ENCODE measurements at regions not wholly inside any gene's neighbourhood (a gene's known extent, or its start where the extent isn't known, plus 50 kb on each side); places are given as distances from the start of the nearest gene placed in this dataset.
"Not testable (repeated sequence)": the region's sequence is repeated elsewhere in the genome, so short reads cannot be mapped to it uniquely, and the experiment has no call there.

DNA sequence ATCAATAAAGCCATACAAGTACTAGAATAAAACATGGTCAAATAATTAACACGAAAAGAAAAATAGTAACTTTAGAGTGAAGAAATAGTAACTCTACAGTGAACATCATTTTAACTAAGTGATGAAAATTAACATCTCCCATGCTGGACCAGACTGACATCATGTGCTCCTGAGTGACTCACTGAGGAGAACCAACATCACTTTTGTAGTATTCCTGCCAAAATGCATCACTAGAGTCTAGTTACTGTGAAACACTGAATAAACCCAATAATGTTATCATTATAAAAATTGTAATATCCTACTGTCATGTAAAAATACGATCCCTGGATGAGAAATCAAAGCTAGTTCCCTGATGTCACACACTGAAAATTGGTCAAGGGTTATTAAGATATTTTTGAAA lies 361.3 kb downstream of the CD109 start:
- Histone ChIP-seq H3K4me1 (ENCODE audit: control insufficient read depth, insufficient read depth, low read length) (peaks cover 6% of the 10 kb centered on the region), H3K27me3 (ENCODE audit: control insufficient read depth, insufficient read depth, low read length) (no peaks in the 10 kb centered on the region), H3K9ac (ENCODE audit: low read depth, low read length) (no peak overlapping the region), H3K4me2 (ENCODE audit: low read length) (no peak overlapping the region), H3K36me3 (ENCODE audit: insufficient read depth, low read length) (no peaks in the 10 kb centered on the region), H3K9me3 (replicated peaks; ENCODE audit: low read length) (no peaks in the 10 kb centered on the region), H3K4me3 (ENCODE audit: low read length) (no peak overlapping the region)

DNA sequence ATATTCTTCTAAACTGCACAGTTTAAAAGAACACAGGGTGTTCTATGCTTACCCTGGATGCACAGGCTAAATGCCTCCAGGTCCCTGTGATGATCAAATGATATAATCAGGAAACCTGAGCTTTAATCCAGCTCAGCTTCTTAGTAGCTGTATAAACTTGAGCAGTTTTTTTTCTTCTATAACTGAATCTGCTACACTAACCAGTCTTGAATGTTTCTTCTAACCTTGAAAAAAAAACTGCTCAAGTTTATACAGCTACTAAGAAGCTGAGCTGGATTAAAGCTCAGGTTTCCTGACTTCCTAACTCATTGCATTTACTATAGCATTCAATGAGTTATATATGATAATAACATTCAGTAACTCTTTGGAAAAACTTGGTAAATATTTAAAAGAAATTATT lies 358.2 kb downstream of the CD109 start:
- Histone ChIP-seq H3K9ac (ENCODE audit: low read depth, low read length) (no peak overlapping the region), H3K4me2 (ENCODE audit: low read length) (no peak overlapping the region), H3K4me1 (ENCODE audit: control insufficient read depth, insufficient read depth, low read length) (no peaks in the 10 kb centered on the region), H3K9me3 (replicated peaks; ENCODE audit: low read length) (no peaks in the 10 kb centered on the region), H3K27me3 (ENCODE audit: control insufficient read depth, insufficient read depth, low read length) (no peaks in the 10 kb centered on the region), H3K36me3 (ENCODE audit: insufficient read depth, low read length) (no peaks in the 10 kb centered on the region), H3K4me3 (ENCODE audit: low read length) (no peak overlapping the region)

DNA sequence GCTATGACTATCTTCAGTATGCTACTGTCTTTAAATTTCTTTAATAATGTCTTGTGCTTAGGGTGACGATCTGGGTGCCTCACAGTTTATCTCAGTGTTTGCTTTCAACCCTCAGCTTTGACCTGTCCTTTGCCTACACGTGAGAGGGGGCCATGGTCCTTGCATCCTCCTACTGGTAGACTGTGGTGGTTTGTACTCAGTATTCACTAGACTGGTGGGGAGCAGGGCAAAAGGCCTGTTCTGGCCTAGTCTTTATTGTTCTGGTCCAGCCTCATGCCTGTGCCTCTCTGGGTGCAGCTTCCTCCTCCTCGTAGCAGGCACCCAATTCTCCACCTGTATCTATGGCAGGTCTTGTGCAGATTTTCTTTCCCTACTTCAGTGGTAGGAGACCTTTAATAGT lies 354.9 kb downstream of the CD109 start:
- H3K9ac ChIP-seq (ENCODE audit: low read depth, low read length) = no peak overlapping the region
- H3K27me3 ChIP-seq (ENCODE audit: control insufficient read depth, insufficient read depth, low read length) = no peaks in the 10 kb centered on the region
- H3K4me3 ChIP-seq (ENCODE audit: low read length) = no peak overlapping the region
- no peak overlapping the region for H3K4me2 ChIP-seq (ENCODE audit: low read length)
- no peaks in the 10 kb centered on the region for H3K36me3 ChIP-seq (ENCODE audit: insufficient read depth, low read length)
- H3K9me3 ChIP-seq (replicated peaks; ENCODE audit: low read length) = no peaks in the 10 kb centered on the region
- no peaks in the 10 kb centered on the region for H3K4me1 ChIP-seq (ENCODE audit: control insufficient read depth, insufficient read depth, low read length)

DNA sequence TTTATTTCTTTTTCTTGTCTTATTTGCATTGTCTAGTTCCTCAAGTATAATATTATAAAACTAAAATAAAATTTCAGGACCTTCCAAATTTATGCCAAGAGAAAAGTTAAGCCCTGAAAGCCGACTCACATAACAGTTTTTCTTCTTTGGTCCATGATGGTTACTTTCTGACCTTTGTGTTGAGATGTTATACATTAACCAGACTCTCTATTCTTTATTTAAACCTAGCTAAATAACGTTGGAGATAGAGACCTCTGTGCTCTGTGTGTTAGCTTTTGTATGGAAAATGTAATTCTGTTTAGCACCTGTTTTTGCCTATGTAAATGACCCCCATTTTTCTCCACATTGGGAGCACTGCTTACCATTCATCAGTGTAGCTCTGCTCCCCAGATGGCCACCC lies 352.4 kb downstream of the CD109 start:
- Histone ChIP-seq H3K4me3 (ENCODE audit: low read length) (no peak overlapping the region), H3K4me1 (ENCODE audit: control insufficient read depth, insufficient read depth, low read length) (peaks cover 8% of the 10 kb centered on the region), H3K9ac (ENCODE audit: low read depth, low read length) (no peak overlapping the region), H3K4me2 (ENCODE audit: low read length) (no peak overlapping the region), H3K27me3 (ENCODE audit: control insufficient read depth, insufficient read depth, low read length) (no peaks in the 10 kb centered on the region), H3K9me3 (replicated peaks; ENCODE audit: low read length) (no peaks in the 10 kb centered on the region), H3K36me3 (ENCODE audit: insufficient read depth, low read length) (no peaks in the 10 kb centered on the region)

DNA sequence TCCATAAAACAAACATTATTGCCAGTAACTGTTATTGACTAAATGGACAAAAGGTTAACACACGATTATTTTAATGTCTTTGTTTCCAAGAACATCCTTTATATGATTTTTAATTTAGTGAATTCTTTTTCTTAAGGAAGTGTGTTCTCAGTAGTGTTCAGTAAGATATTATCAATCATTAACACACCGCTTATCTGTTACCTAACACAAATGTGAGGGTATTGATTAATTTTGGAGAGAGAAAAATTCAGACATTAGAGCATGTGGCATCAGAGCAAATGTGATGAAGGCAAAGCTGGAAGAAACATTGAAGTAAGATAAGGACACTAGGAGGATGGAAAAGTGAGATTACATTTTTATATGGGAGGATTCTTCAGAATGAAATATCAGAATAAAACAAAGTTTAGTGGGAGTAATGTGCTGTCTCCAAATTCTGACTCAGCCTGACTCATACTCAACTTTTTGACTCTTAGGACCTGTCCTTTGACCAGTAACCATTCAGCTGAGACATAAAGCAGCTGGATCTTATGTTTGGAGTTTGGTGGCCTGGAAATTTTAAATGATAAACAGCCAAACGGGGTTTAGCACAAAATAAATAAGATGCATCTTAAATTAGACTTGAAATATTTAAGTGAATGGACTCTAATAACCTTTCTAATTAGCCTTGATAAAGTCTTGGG lies 348.6 kb downstream of the CD109 start:
- H3K27me3 ChIP-seq (ENCODE audit: control insufficient read depth, insufficient read depth, low read length) = no peaks in the 10 kb centered on the region
- H3K9me3 ChIP-seq (replicated peaks; ENCODE audit: low read length) = no peaks in the 10 kb centered on the region
- H3K4me1 ChIP-seq (ENCODE audit: control insufficient read depth, insufficient read depth, low read length) = peaks cover 8% of the 10 kb centered on the region
- no peak overlapping the region for H3K9ac ChIP-seq (ENCODE audit: low read depth, low read length)
- no peak overlapping the region for H3K4me3 ChIP-seq (ENCODE audit: low read length)
- H3K4me2 ChIP-seq (ENCODE audit: low read length) = no peak overlapping the region
- no peaks in the 10 kb centered on the region for H3K36me3 ChIP-seq (ENCODE audit: insufficient read depth, low read length)

DNA sequence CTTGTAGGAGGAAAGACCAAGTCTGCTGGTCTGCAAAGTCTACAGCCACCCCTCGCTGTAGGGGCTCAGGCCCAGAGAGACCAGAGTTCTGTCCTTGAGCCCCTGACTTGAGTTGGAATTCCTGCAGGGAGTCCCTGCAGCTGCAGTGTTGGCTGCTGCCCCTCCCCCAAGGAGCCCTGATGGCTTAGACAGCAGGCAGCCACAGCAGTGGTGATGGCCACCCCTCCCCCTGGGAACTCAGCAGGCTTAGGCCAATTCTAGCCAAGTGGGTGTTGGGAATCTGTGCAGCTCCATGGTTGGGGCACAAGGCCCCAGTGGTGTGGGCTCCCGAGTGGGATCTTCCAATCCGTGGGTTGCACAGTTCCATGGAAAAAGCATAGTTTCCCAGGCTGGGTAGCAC lies 345.4 kb downstream of the CD109 start:
- Histone ChIP-seq H3K4me1 (ENCODE audit: control insufficient read depth, insufficient read depth, low read length) (peaks cover 8% of the 10 kb centered on the region), H3K27me3 (ENCODE audit: control insufficient read depth, insufficient read depth, low read length) (no peaks in the 10 kb centered on the region), H3K36me3 (ENCODE audit: insufficient read depth, low read length) (no peaks in the 10 kb centered on the region), H3K9ac (ENCODE audit: low read depth, low read length) (no peak overlapping the region), H3K4me2 (ENCODE audit: low read length) (no peak overlapping the region), H3K4me3 (ENCODE audit: low read length) (no peak overlapping the region), H3K9me3 (replicated peaks; ENCODE audit: low read length) (no peaks in the 10 kb centered on the region)

DNA sequence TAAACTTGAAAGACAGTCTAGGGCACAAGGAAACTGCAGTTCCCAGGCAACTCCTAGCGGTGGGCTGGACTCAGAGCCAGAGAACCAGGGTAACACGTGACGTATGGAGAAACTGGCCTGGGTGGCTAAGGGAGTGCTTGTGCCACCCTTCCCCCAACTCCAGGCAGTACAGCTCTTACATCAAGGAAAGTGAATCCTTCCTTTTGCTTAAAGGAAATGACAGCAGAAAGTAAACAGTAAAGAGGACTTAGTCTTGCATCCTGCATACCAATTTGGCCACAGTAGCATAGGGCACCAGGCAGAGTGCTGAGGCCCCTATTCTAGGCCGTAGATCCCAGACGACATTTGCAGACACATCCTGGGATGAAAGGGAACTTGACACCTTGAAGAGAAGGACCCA lies 322.8 kb downstream of the CD109 start:
- Histone ChIP-seq H3K9ac (ENCODE audit: low read depth, low read length) (no peak overlapping the region), H3K4me3 (ENCODE audit: low read length) (no peak overlapping the region), H3K4me2 (ENCODE audit: low read length) (no peak overlapping the region), H3K9me3 (replicated peaks; ENCODE audit: low read length) (no peaks in the 10 kb centered on the region), H3K27me3 (ENCODE audit: control insufficient read depth, insufficient read depth, low read length) (peaks cover 7% of the 10 kb centered on the region), H3K4me1 (ENCODE audit: control insufficient read depth, insufficient read depth, low read length) (no peaks in the 10 kb centered on the region), H3K36me3 (ENCODE audit: insufficient read depth, low read length) (no peaks in the 10 kb centered on the region)

DNA sequence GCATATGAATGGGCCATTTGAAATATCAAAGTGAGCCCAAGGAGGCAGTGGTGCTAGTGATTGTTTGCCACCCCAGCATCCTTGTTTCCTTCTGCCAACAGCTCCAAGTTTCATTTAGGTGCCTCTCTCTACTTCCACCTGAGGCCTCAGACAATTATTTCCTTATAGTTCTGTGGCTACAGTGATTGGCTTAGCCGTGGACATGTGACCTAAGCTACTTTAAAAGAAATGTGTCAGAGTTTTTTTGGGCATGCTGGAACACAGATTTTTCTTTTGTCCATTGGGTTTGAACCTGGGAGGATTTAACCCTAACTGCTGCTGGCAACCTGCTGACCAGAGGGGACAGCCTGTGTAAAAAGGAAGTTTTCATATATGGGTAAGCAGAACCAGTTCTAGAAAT lies 319.4 kb downstream of the CD109 start:
- H3K4me3 ChIP-seq (ENCODE audit: low read length) = no peak overlapping the region
- no peaks in the 10 kb centered on the region for H3K4me1 ChIP-seq (ENCODE audit: control insufficient read depth, insufficient read depth, low read length)
- no peak overlapping the region for H3K9ac ChIP-seq (ENCODE audit: low read depth, low read length)
- H3K36me3 ChIP-seq (ENCODE audit: insufficient read depth, low read length) = no peaks in the 10 kb centered on the region
- no peak overlapping the region for H3K4me2 ChIP-seq (ENCODE audit: low read length)
- H3K9me3 ChIP-seq (replicated peaks; ENCODE audit: low read length) = no peaks in the 10 kb centered on the region
- H3K27me3 ChIP-seq (ENCODE audit: control insufficient read depth, insufficient read depth, low read length) = peaks cover 3% of the 10 kb centered on the region

DNA sequence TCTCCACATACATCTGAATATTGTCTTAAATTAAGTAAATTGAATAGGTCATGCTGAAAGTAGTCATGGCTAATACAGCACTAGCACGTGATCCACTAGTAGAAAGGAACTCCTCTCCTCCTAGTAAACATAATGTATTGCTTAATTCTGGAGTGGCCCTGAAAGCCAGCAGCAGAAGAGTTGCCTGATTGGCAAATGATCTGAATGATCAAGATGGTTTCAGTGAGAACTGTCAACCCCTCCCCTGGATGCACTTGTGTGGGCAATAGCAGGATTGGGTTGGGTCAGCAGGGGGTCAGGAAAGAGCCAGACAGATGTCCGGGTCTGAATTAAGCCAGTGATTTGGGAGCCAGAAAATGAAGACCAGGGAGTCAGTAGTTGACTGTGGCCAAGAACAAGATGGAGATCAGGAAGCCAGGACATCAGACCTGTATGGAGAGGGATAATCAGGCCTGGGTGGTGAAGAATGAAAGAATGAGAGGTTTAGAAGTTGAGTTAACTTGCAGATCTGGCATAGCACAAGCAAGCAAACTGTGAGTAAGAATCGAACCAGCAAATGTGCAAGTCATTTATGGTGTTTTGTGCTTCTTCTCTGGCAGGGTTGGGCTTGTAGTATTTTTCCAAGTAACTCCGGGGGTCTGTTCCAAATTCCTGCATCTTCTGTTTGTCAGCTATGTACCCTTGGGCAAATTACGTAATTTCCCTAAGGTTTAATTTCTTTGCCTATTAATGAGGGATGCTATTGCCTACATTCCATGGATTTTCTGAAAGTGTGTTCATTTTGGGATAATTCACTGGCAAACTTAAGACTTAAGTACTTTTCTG lies 304.9 kb downstream of the CD109 start:
- Histone ChIP-seq H3K4me2 (ENCODE audit: low read length) (no peak overlapping the region), H3K9ac (ENCODE audit: low read depth, low read length) (no peak overlapping the region), H3K4me1 (ENCODE audit: control insufficient read depth, insufficient read depth, low read length) (no peaks in the 10 kb centered on the region), H3K4me3 (ENCODE audit: low read length) (no peak overlapping the region), H3K27me3 (ENCODE audit: control insufficient read depth, insufficient read depth, low read length) (no peaks in the 10 kb centered on the region), H3K9me3 (replicated peaks; ENCODE audit: low read length) (no peaks in the 10 kb centered on the region), H3K36me3 (ENCODE audit: insufficient read depth, low read length) (no peaks in the 10 kb centered on the region)

DNA sequence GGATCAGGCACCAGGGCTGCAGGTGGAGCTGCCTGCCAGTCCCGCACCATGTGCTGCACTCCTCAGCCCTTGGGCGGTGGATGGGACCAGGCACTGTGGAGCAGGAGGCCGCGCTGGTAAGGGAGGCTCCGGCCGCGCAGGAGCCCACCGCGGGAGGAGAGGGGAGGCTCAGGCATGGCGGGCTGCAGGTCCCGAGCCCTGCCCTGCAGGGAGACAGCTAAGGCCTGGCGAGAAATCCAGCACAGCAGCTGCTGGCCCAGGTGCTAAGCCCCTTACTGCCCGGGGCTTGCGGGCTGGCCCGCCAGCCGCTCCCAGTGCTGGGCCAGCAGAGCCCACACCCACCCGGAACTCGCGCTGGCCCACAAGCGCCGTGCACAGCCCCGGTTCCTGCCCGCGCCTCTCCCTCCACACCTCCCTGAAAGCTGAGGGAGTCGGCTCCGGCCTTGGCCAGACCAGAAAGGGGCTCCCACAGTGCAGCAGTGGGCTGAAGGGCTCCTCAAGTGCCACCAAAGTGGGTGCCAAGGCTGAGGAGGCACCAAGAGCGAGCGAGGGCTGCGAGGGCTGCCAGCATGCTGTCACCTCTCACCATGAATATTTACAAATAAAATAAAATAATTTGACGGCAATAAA lies 294.7 kb downstream of the CD109 start:
- H3K27me3 ChIP-seq (ENCODE audit: control insufficient read depth, insufficient read depth, low read length); H3K36me3 ChIP-seq (ENCODE audit: insufficient read depth, low read length); H3K4me2 ChIP-seq (ENCODE audit: low read length); H3K9me3 ChIP-seq (replicated peaks; ENCODE audit: low read length); H3K4me1 ChIP-seq (ENCODE audit: control insufficient read depth, insufficient read depth, low read length); H3K4me3 ChIP-seq (ENCODE audit: low read length); H3K9ac ChIP-seq (ENCODE audit: low read depth, low read length): not testable (repeated sequence)

DNA sequence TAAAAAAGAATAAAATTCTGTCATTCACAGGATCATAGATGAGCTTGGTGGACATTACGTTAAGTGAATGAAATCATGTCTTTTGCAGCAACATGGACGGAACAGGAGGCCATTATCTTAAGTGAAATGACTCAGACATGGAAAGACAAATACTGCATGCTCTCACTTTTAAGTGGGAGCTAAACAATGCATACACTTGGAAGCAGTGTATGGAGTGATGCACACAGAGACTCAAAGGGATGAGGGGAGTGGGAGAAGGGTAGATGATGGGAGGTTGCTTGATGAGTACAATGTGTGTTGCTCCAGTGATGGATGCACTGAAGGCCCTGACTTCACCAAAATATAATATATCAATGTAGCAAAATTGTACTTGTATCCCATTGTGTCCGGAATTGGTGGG lies 293.4 kb downstream of the CD109 start:
- Histone ChIP-seq H3K27me3 (ENCODE audit: control insufficient read depth, insufficient read depth, low read length) (peaks cover 5% of the 10 kb centered on the region), H3K9me3 (replicated peaks; ENCODE audit: low read length) (no peaks in the 10 kb centered on the region), H3K4me3 (ENCODE audit: low read length) (no peak overlapping the region), H3K4me2 (ENCODE audit: low read length) (no peak overlapping the region), H3K36me3 (ENCODE audit: insufficient read depth, low read length) (no peaks in the 10 kb centered on the region), H3K4me1 (ENCODE audit: control insufficient read depth, insufficient read depth, low read length) (no peaks in the 10 kb centered on the region), H3K9ac (ENCODE audit: low read depth, low read length) (no peak overlapping the region)
